Parathyroid adenoma (tissue), 2 donors: ENCODE measurements at regions not wholly inside any gene's neighbourhood (a gene's known extent, or its start where the extent isn't known, plus 50 kb on each side); places are given as distances from the start of the nearest gene placed in this dataset.

Source experiments
- H2AFZ ChIP-seq: fragments of 300-600 bp; sonication (generic); one replicate; pipeline ENCODE4 v1.7.0; 2017; ENCODE audit warnings: antibody characterized with exemption, mild to moderate bottlenecking
- H3K27ac ChIP-seq: fragments of 300-600 bp; sonication (generic); one replicate; pipeline ENCODE4 v1.7.0; 2017
- H3K27me3 ChIP-seq: fragments of 300-600 bp; sonication (generic); one replicate; pipeline ENCODE4 v1.7.0; 2017; ENCODE audit warnings: low read length; ENCODE audit not compliant: control insufficient read depth, insufficient read depth
- H3K36me3 ChIP-seq: fragments of 300-600 bp; sonication (generic); one replicate; pipeline ENCODE4 v1.7.0; 2017; ENCODE audit warnings: low read length; ENCODE audit not compliant: control insufficient read depth, insufficient read depth
- H3K4me1 ChIP-seq: fragments of 300-600 bp; sonication (generic); one replicate; pipeline ENCODE4 v1.7.0; 2017; ENCODE audit warnings: control low read depth
- H3K4me2 ChIP-seq: fragments of 300-600 bp; sonication (generic); one replicate; pipeline ENCODE4 v1.7.0; 2017; ENCODE audit warnings: low read length
- H3K4me3 ChIP-seq: fragments of 300-600 bp; sonication (generic); one replicate; pipeline ENCODE4 v1.7.0; 2017; ENCODE audit warnings: low read depth, low read length
- H3K79me2 ChIP-seq: fragments of 300-600 bp; sonication (generic); one replicate; pipeline ENCODE4 v1.7.0; 2017; ENCODE audit warnings: control low read depth
- H3K9ac ChIP-seq: fragments of 300-600 bp; sonication (generic); one replicate; pipeline ENCODE4 v1.7.0; 2017; ENCODE audit warnings: mild to moderate bottlenecking
- H3K9me3 ChIP-seq: fragments of 300-600 bp; sonication (generic); one replicate; pipeline ENCODE4 v1.7.0; 2017; ENCODE audit warnings: low read length; ENCODE audit not compliant: control insufficient read depth
- CTCF ChIP-seq: fragments of 300-600 bp; sonication (generic); IDR thresholded peaks from one replicate; pipeline ENCODE4 v1.7.0; 2017; ENCODE audit warnings: antibody characterized with exemption, mild to moderate bottlenecking
- donor health status: primary hyperparathyroidism.

- Histone ChIP-seq H3K4me1 (no peaks in the 10 kb centered on the region), H2AFZ (no peak overlapping the region), H3K27me3 (no peaks in the 10 kb centered on the region), H3K36me3 (no peaks in the 10 kb centered on the region), H3K27ac (no peak overlapping the region), H3K9ac (no peak overlapping the region), H3K9me3 (no peaks in the 10 kb centered on the region), H3K4me2 (no peak overlapping the region), H3K4me3 (no peak overlapping the region), H3K79me2 (no peaks in the 10 kb centered on the region)
- no peak for TF ChIP-seq CTCF
These were observed 267.6 kb downstream of the SETD4 start for GRCh38 chr21:35792569-35793305.

- Histone ChIP-seq H3K36me3 (no peaks in the 10 kb centered on the region), H3K9me3 (no peaks in the 10 kb centered on the region), H3K79me2 (no peaks in the 10 kb centered on the region), H3K27ac (no peak overlapping the region), H3K4me2 (no peak overlapping the region), H3K4me1 (no peaks in the 10 kb centered on the region), H2AFZ (no peak overlapping the region), H3K27me3 (no peaks in the 10 kb centered on the region), H3K4me3 (no peak overlapping the region), H3K9ac (no peak overlapping the region)
- TF ChIP-seq CTCF = no peak
These were observed 268.6 kb downstream of the SETD4 start for GRCh38 chr21:35791541-35792325.

GRCh38 chr21:35783721-35784120 is 276.6 kb downstream of the SETD4 start:
- no peaks in the 10 kb centered on the region for H3K36me3 ChIP-seq
- no peaks in the 10 kb centered on the region for H3K9me3 ChIP-seq
- H3K4me1 ChIP-seq = no peaks in the 10 kb centered on the region
- H2AFZ ChIP-seq = no peak overlapping the region
- no peak overlapping the region for H3K4me3 ChIP-seq
- H3K27me3 ChIP-seq = no peaks in the 10 kb centered on the region
- H3K9ac ChIP-seq = no peak overlapping the region
- H3K4me2 ChIP-seq = no peak overlapping the region
- H3K27ac ChIP-seq = no peak overlapping the region
- H3K79me2 ChIP-seq = no peaks in the 10 kb centered on the region
- no peak for TF ChIP-seq CTCF

- Histone ChIP-seq H3K27ac (no peak overlapping the region), H3K79me2 (no peaks in the 10 kb centered on the region), H3K9ac (no peak overlapping the region), H3K27me3 (no peaks in the 10 kb centered on the region), H3K36me3 (no peaks in the 10 kb centered on the region), H3K4me2 (no peak overlapping the region), H3K9me3 (no peaks in the 10 kb centered on the region), H3K4me1 (no peaks in the 10 kb centered on the region), H2AFZ (no peak overlapping the region), H3K4me3 (no peak overlapping the region)
- no peak for TF ChIP-seq CTCF
These were observed 277.7 kb downstream of the SETD4 start for GRCh38 chr21:35782667-35783066.
